HCT116 (cell line): ENCODE measurements at regions not wholly inside any gene's neighbourhood (a gene's known extent, or its start where the extent isn't known, plus 50 kb on each side); places are given as distances from the start of the nearest gene placed in this dataset.

Source experiments
- EGR1 ChIP-seq: IDR thresholded peaks from 2 replicates; pipeline ENCODE4 v1.6.1; 2012; ENCODE audit warnings: low read depth
- EZH2 ChIP-seq: fragments of 200-600 bp; sonication (generic); IDR thresholded peaks from 2 replicates; pipeline ENCODE4 v1.6.1; 2017; ENCODE audit warnings: antibody characterized with exemption, mixed run types
- EZH2phosphoT487 ChIP-seq: fragments of 200-600 bp; IDR thresholded peaks from 2 replicates; pipeline ENCODE4 v1.6.1; 2018; ENCODE audit warnings: antibody characterized with exemption, borderline replicate concordance
- JUND ChIP-seq: IDR thresholded peaks from 2 replicates; pipeline ENCODE4 v1.6.1; 2012
- POLR2A ChIP-seq: IDR thresholded peaks from 2 replicates; pipeline ENCODE4 v1.7.0; 2011; ENCODE audit warnings: borderline replicate concordance; ENCODE audit not compliant: insufficient read depth, insufficient read length; ENCODE audit errors: extremely low read depth
- POLR2AphosphoS5 ChIP-seq: IDR thresholded peaks from 2 replicates; pipeline ENCODE4 v1.6.1; 2011; ENCODE audit warnings: mild to moderate bottlenecking, low read depth, low read length, moderate library complexity
- SIN3A ChIP-seq: IDR thresholded peaks from 2 replicates; pipeline ENCODE4 v1.6.1; 2012; ENCODE audit warnings: low read depth
- SRF ChIP-seq: IDR thresholded peaks from 2 replicates; pipeline ENCODE4 v1.6.1; 2012; ENCODE audit warnings: low read depth
- TF ChIP-seq, protein P1 (sequence below): IDR thresholded peaks from 2 replicates; pipeline ENCODE4 v1.6.1; 2012
- TF ChIP-seq, protein P2 (sequence below), 3 experiments: fragments of 200-600 bp in 1 of 3; sonication (generic) in 1 of 3; IDR thresholded peaks in 2 of 3; conservative IDR thresholded peaks in 1 of 3; 2 replicates each; pipeline ENCODE4 v1.5.1; 2012 to 2017; ENCODE audit warnings: low read depth in 2 of 3, low read length in 2 of 3, antibody characterized with exemption in 1 of 3, borderline replicate concordance in 1 of 3, control low read depth in 1 of 3, mild to moderate bottlenecking in 1 of 3, mixed read lengths in 1 of 3, mixed run types in 1 of 3, moderate library complexity in 1 of 3; ENCODE audit not compliant: insufficient read depth in 1 of 3
- TF ChIP-seq, protein P3 (sequence below): IDR thresholded peaks from 2 replicates; pipeline ENCODE4 v1.6.1; 2012; ENCODE audit warnings: low read depth

DNA sequence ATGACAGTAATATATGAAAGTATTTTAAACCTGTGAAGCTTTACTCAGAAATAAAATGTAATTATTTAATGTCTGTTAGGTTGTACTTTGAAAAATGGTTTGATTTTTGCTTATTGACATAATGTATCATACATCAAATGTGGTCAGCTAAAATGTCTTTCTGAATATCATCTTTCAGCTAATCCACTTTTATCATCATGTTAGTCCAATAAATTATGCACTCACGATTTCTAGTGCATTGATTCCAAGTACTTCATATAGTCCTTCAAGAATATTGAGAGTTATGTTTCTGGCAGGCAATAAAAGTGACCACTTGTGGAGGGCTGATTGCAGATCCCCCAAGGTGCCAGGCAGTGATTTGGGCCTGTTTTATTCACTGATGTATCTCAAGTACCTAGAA, 1204.1 kb downstream of the OLFM4 start:
- TF ChIP-seq POLR2A (no peak), EZH2phosphoT487 (no peak), JUND (no peak), SRF (no peak), EZH2 (no peak), POLR2AphosphoS5 (no peak), SIN3A (no peak), EGR1 (no peak)
- TF ChIP-seq, protein P1, sequence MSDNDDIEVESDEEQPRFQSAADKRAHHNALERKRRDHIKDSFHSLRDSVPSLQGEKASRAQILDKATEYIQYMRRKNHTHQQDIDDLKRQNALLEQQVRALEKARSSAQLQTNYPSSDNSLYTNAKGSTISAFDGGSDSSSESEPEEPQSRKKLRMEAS, result no peak
- TF ChIP-seq, protein P2, sequence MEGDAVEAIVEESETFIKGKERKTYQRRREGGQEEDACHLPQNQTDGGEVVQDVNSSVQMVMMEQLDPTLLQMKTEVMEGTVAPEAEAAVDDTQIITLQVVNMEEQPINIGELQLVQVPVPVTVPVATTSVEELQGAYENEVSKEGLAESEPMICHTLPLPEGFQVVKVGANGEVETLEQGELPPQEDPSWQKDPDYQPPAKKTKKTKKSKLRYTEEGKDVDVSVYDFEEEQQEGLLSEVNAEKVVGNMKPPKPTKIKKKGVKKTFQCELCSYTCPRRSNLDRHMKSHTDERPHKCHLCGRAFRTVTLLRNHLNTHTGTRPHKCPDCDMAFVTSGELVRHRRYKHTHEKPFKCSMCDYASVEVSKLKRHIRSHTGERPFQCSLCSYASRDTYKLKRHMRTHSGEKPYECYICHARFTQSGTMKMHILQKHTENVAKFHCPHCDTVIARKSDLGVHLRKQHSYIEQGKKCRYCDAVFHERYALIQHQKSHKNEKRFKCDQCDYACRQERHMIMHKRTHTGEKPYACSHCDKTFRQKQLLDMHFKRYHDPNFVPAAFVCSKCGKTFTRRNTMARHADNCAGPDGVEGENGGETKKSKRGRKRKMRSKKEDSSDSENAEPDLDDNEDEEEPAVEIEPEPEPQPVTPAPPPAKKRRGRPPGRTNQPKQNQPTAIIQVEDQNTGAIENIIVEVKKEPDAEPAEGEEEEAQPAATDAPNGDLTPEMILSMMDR (IDR thresholded peaks at IDR 0.05 in 2 of 3, conservative IDR thresholded peaks at IDR 0.05 in 1 of 3; ENCODE audit: borderline replicate concordance in 1 of 3, insufficient read depth in 1 of 3, low read depth in 2 of 3, low read length in 2 of 3), result no peak
- TF ChIP-seq, protein P3, sequence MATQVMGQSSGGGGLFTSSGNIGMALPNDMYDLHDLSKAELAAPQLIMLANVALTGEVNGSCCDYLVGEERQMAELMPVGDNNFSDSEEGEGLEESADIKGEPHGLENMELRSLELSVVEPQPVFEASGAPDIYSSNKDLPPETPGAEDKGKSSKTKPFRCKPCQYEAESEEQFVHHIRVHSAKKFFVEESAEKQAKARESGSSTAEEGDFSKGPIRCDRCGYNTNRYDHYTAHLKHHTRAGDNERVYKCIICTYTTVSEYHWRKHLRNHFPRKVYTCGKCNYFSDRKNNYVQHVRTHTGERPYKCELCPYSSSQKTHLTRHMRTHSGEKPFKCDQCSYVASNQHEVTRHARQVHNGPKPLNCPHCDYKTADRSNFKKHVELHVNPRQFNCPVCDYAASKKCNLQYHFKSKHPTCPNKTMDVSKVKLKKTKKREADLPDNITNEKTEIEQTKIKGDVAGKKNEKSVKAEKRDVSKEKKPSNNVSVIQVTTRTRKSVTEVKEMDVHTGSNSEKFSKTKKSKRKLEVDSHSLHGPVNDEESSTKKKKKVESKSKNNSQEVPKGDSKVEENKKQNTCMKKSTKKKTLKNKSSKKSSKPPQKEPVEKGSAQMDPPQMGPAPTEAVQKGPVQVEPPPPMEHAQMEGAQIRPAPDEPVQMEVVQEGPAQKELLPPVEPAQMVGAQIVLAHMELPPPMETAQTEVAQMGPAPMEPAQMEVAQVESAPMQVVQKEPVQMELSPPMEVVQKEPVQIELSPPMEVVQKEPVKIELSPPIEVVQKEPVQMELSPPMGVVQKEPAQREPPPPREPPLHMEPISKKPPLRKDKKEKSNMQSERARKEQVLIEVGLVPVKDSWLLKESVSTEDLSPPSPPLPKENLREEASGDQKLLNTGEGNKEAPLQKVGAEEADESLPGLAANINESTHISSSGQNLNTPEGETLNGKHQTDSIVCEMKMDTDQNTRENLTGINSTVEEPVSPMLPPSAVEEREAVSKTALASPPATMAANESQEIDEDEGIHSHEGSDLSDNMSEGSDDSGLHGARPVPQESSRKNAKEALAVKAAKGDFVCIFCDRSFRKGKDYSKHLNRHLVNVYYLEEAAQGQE, result no peak
